Fibroblast of the aortic adventitia (primary cell): ENCODE measurements at regions not wholly inside any gene's neighbourhood (a gene's known extent, or its start where the extent isn't known, plus 50 kb on each side); places are given as distances from the start of the nearest gene placed in this dataset.

Experiments used
- DNase-seq: peaks from one replicate; pipeline ENCODE4 v3.0.0-alpha.2; 2010; ENCODE audit warnings: low read depth
- H3K4me3 ChIP-seq: 2 replicates; pipeline ENCODE4 v1.5.1; 2011; ENCODE audit warnings: low read depth, mild to moderate bottlenecking, control low read depth, low read length, moderate library complexity
- TF ChIP-seq, protein P1 (sequence below): IDR thresholded peaks from 2 replicates; pipeline ENCODE4 v1.5.1; 2011; ENCODE audit warnings: mild to moderate bottlenecking, low read length, control low read depth, inconsistent platforms; ENCODE audit not compliant: insufficient read depth

GRCh38 chr2:35293261-35293660 is 1062.3 kb upstream of the CRIM1 start:
- TF ChIP-seq, protein P1, sequence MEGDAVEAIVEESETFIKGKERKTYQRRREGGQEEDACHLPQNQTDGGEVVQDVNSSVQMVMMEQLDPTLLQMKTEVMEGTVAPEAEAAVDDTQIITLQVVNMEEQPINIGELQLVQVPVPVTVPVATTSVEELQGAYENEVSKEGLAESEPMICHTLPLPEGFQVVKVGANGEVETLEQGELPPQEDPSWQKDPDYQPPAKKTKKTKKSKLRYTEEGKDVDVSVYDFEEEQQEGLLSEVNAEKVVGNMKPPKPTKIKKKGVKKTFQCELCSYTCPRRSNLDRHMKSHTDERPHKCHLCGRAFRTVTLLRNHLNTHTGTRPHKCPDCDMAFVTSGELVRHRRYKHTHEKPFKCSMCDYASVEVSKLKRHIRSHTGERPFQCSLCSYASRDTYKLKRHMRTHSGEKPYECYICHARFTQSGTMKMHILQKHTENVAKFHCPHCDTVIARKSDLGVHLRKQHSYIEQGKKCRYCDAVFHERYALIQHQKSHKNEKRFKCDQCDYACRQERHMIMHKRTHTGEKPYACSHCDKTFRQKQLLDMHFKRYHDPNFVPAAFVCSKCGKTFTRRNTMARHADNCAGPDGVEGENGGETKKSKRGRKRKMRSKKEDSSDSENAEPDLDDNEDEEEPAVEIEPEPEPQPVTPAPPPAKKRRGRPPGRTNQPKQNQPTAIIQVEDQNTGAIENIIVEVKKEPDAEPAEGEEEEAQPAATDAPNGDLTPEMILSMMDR = no peak
- no peak for DNase-seq
- H3K4me3 ChIP-seq = no peak overlapping the region

GRCh38 chr2:35292199-35292598 is 1063.4 kb upstream of the CRIM1 start:
- DNase-seq = no peak
- H3K4me3 ChIP-seq = no peak overlapping the region
- TF ChIP-seq, protein P1 = no peak

DNA sequence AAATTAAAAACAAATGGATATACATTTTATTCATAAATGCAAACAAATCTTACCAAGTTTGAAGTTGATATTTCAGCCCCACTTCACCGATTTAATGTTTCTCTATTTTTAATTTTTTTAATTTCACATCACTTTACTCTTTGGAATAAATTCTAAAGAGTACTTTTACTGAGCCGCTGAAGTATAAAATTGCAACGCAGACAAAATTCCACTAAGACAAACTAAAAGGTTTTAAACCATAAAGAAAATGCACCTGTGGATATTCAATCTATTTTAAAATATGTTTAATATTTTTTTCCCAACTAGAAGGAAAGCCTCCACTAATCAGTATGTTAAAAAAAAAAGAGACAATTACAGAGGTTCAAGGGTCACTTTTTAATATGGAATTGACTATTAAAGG is 1073.9 kb upstream of the CRIM1 start:
- TF ChIP-seq, protein P1 = no peak
- no peak for DNase-seq
- no peak overlapping the region for H3K4me3 ChIP-seq

GRCh38 chr2:35255826-35256225 is 1099.8 kb upstream of the CRIM1 start:
- TF ChIP-seq, protein P1 = no peak
- H3K4me3 ChIP-seq = no peak overlapping the region
- DNase-seq = no peak

DNA sequence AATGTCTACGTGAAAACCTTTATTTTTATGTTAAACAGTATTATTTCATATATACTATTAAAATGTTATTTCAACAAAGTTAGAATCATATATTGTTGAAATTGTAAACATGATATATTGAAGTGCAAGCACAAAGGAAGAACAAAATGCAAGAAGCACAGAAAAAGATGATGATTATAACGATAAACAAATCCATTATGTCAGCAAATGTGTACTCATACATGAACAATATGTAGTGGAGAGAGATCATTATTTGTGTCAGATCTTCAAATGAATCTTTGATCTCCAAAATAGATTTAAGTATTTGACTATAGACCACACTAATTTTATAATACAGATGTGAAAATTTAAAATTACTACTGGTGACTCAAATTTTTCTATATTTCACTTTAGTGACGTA is 1104.4 kb upstream of the CRIM1 start:
- TF ChIP-seq, protein P1 = no peak
- no peak for DNase-seq
- no peak overlapping the region for H3K4me3 ChIP-seq

DNA sequence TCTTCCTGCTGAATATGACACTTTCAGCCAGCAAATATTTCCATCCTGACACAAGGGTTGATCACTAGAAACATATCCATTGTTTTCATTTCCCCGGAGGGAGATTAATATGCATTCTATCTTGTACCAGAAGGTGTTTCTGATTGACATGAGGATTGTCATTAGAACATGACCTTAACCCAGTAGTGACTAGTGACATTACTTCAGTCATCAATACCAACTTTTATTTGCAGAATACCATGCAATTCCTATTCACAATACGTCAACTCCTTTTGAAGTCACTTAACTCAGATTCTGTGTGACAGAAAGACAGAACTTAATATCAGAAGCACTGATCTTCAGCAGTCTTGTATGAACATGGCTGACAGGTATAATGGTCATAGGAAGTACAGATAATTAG is 1108.9 kb upstream of the CRIM1 start:
- H3K4me3 ChIP-seq = no peak overlapping the region
- DNase-seq = no peak
- TF ChIP-seq, protein P1 = no peak

- no peak overlapping the region for H3K4me3 ChIP-seq
- TF ChIP-seq, protein P1 = no peak
- no peak for DNase-seq
Measured at GRCh38 chr2:35228584-35228983, 1127.0 kb upstream of the CRIM1 start.
